GM12892 (cell line): ENCODE measurements at regions not wholly inside any gene's neighbourhood (a gene's known extent, or its start where the extent isn't known, plus 50 kb on each side); places are given as distances from the start of the nearest gene placed in this dataset.

Source experiments
- POLR2AphosphoS5 ChIP-seq: IDR thresholded peaks from 2 replicates; pipeline ENCODE4 v1.6.1; 2011; ENCODE audit warnings: low read depth, low read length, control low read depth
- TAF1 ChIP-seq: IDR thresholded peaks from 2 replicates; pipeline ENCODE4 v1.6.1; 2011; ENCODE audit warnings: low read depth, mild to moderate bottlenecking, control low read depth, low read length, borderline replicate concordance

DNA sequence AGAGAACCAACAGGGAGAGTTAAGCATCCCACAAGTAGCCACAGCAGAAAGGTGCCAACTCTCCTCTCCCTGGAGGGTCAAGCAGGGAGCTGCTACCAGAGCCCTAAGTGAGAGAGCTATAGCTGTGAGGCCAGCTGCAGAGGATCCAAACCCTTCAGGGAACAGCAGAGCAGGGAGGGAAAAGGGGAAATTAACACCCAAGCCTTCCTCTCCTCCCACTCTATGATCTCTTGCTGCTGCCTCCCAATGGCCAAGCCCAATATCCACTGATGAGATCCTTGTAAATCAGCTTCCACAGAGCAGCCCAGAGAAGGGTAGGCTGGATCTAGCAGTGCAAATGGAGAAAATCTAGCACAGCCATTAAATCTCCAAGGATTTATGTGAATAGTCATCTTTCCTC, 68.2 kb upstream of the THBS1 start:
- TF ChIP-seq TAF1 = no peak
- no peak for TF ChIP-seq POLR2AphosphoS5
